Parathyroid adenoma (tissue), 2 donors: ENCODE measurements at regions not wholly inside any gene's neighbourhood (a gene's known extent, or its start where the extent isn't known, plus 50 kb on each side); places are given as distances from the start of the nearest gene placed in this dataset.
"Not testable (repeated sequence)": the region's sequence is repeated elsewhere in the genome, so short reads cannot be mapped to it uniquely, and the experiment has no call there.

Experiments
- H2AFZ ChIP-seq: fragments of 300-600 bp; sonication (generic); one replicate; pipeline ENCODE4 v1.7.0; 2017; ENCODE audit warnings: antibody characterized with exemption, mild to moderate bottlenecking
- H3K27ac ChIP-seq: fragments of 300-600 bp; sonication (generic); one replicate; pipeline ENCODE4 v1.7.0; 2017
- H3K27me3 ChIP-seq: fragments of 300-600 bp; sonication (generic); one replicate; pipeline ENCODE4 v1.7.0; 2017; ENCODE audit warnings: low read length; ENCODE audit not compliant: control insufficient read depth, insufficient read depth
- H3K36me3 ChIP-seq: fragments of 300-600 bp; sonication (generic); one replicate; pipeline ENCODE4 v1.7.0; 2017; ENCODE audit warnings: low read length; ENCODE audit not compliant: control insufficient read depth, insufficient read depth
- H3K4me1 ChIP-seq: fragments of 300-600 bp; sonication (generic); one replicate; pipeline ENCODE4 v1.7.0; 2017; ENCODE audit warnings: control low read depth
- H3K4me2 ChIP-seq: fragments of 300-600 bp; sonication (generic); one replicate; pipeline ENCODE4 v1.7.0; 2017; ENCODE audit warnings: low read length
- H3K4me3 ChIP-seq: fragments of 300-600 bp; sonication (generic); one replicate; pipeline ENCODE4 v1.7.0; 2017; ENCODE audit warnings: low read depth, low read length
- H3K79me2 ChIP-seq: fragments of 300-600 bp; sonication (generic); one replicate; pipeline ENCODE4 v1.7.0; 2017; ENCODE audit warnings: control low read depth
- H3K9ac ChIP-seq: fragments of 300-600 bp; sonication (generic); one replicate; pipeline ENCODE4 v1.7.0; 2017; ENCODE audit warnings: mild to moderate bottlenecking
- H3K9me3 ChIP-seq: fragments of 300-600 bp; sonication (generic); one replicate; pipeline ENCODE4 v1.7.0; 2017; ENCODE audit warnings: low read length; ENCODE audit not compliant: control insufficient read depth
- CTCF ChIP-seq: fragments of 300-600 bp; sonication (generic); IDR thresholded peaks from one replicate; pipeline ENCODE4 v1.7.0; 2017; ENCODE audit warnings: antibody characterized with exemption, mild to moderate bottlenecking
- donor health status: primary hyperparathyroidism.

GRCh38 chr5:86257871-86258270, 359.9 kb upstream of the COX7C start:
- Histone ChIP-seq H3K4me2 (no peak overlapping the region), H3K9ac (no peak overlapping the region), H2AFZ (no peak overlapping the region), H3K27ac (no peak overlapping the region), H3K36me3 (no peaks in the 10 kb centered on the region), H3K4me1 (no peaks in the 10 kb centered on the region), H3K4me3 (no peak overlapping the region), H3K79me2 (no peaks in the 10 kb centered on the region), H3K27me3 (no peaks in the 10 kb centered on the region), H3K9me3 (no peaks in the 10 kb centered on the region)
- TF ChIP-seq CTCF: no peak

DNA sequence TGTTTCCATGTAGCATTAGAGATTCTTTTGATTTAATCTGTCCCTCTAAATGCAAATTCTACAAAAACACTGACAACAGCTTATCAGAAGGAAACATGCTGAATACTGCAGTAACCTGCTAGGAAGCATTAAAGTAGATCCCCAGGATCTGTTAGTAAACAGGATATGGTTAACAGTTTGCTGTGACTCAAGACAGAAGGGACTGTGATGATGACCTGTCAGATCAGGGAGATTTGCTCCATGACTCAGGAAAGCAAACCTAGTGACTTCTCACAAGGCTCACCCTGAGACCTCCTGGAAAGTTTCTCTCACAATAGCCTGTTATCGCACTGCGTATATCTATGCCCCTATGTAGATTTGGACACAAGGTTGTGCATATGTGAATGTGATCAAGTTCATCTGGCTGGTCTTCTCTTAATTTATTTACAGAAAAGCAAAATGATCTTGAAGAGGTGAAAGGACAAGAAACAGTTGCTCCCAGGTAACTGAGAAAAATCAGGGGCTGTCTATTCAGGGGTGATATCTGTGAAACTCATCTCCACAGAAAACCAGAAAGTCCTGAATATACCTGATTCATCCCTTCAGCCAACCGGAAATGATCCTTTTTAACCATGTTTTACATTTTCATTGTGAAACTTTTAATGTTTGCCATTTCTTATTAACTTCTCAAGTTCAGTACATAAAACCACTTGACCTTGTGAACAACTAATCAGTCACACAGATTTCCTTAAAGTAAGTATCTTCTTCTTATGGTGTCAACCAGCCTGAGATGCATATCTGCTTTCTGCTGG, 333.1 kb upstream of the COX7C start:
- H3K4me3 ChIP-seq, H3K9me3 ChIP-seq, H3K27me3 ChIP-seq, H3K4me2 ChIP-seq, H3K9ac ChIP-seq, H3K4me1 ChIP-seq, H3K36me3 ChIP-seq, H3K27ac ChIP-seq, H2AFZ ChIP-seq, H3K79me2 ChIP-seq: not testable (repeated sequence)

DNA sequence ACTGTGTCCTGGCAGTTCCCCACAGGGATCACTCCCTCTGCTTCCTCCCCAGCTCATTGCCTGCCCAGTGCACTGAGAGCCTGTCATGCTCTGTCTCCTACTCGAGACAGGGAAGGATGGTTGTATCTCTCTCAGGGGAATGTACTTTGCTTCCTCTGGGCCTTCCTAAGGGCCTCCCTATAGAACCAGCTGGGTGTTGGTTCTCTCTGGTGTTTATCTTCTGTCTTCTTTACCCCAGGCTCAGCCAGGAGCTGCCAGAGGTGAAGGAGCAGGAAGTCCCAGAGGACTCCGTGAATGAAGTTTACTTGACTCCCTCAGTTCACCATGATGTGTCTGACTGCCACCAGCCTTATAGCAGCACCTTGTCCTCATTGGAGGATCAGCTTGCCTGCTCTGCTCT, 330.3 kb upstream of the COX7C start:
- H3K36me3 ChIP-seq, H3K27me3 ChIP-seq, H3K4me1 ChIP-seq, H3K9me3 ChIP-seq, H3K9ac ChIP-seq, H3K4me2 ChIP-seq, H3K4me3 ChIP-seq, H3K79me2 ChIP-seq, H2AFZ ChIP-seq, H3K27ac ChIP-seq: not testable (repeated sequence)

DNA sequence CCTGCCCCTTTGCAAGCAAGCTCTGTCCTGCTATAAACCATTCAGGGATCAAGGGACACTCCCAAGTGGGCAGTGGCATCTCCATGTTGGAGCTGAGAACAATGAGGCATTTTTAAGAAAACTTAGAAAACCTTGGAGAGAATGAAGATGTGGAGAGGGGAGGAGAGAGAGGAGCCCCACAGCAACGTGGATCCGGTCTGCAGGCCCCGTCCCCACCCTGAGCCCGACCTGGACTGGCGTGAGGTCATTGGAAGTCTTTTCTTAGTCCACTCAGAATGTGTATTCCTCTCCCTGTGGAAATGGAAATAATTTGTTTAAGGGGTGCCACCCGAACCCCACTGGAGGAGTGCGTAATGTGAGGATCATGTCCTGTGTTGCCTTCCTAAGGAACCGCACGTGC, 328.0 kb upstream of the COX7C start:
- not testable (repeated sequence) for H3K4me2 ChIP-seq, H3K4me3 ChIP-seq, H3K9ac ChIP-seq, H3K4me1 ChIP-seq, H3K27me3 ChIP-seq, H3K9me3 ChIP-seq, H2AFZ ChIP-seq, H3K36me3 ChIP-seq, H3K27ac ChIP-seq, H3K79me2 ChIP-seq

- not testable (repeated sequence) for H3K4me1 ChIP-seq, H3K9me3 ChIP-seq, H3K27me3 ChIP-seq, H3K4me3 ChIP-seq, H3K27ac ChIP-seq, H3K79me2 ChIP-seq, H3K36me3 ChIP-seq, H3K4me2 ChIP-seq, H3K9ac ChIP-seq, H2AFZ ChIP-seq
Observed at GRCh38 chr5:86292811-86293210, 324.9 kb upstream of the COX7C start.

DNA sequence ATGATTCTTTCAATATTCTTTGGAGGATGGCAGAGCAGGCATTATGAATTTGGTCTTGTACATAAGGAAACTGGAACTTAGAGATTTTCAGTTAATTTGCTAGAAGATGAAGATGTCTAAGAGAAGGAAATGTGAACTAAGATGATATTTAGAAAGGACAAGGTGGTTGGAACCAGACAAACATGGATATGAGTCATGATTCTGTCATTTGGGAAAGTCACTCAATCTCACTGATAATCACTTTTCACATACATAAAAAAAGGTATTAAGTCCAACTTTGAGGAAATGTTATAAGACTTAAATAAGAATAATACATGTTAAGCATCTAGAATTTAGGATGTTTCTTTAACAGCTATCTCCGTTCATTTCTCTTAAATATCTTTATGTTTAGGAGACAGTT, 315.1 kb upstream of the COX7C start:
- not testable (repeated sequence) for H3K27me3 ChIP-seq, H3K79me2 ChIP-seq, H2AFZ ChIP-seq, H3K9me3 ChIP-seq, H3K36me3 ChIP-seq, H3K4me2 ChIP-seq, H3K4me1 ChIP-seq, H3K4me3 ChIP-seq, H3K27ac ChIP-seq, H3K9ac ChIP-seq

DNA sequence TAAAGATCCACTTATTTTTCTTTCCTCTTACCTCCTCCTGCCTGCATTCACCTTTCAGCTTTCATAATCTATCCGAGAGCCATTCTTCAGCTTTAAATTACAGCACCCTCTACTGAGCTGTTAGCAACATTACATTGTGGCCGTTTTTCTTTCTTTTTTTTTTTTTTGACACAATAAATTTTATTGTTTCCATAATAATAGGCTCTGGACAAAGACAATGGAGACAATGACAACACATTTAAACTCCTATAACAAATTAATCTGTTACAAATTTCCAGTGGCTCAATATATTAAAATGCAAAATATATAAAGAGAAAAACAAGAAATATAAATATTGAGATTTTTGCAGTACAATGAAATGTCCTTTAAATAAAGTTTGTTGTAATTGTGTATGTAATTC, 312.7 kb upstream of the COX7C start:
- not testable (repeated sequence) for H2AFZ ChIP-seq, H3K79me2 ChIP-seq, H3K4me3 ChIP-seq, H3K9ac ChIP-seq, H3K4me2 ChIP-seq, H3K9me3 ChIP-seq, H3K27me3 ChIP-seq, H3K27ac ChIP-seq, H3K36me3 ChIP-seq, H3K4me1 ChIP-seq
- peak; percentile 11 for TF ChIP-seq CTCF
